ENCODE measurements at regions not wholly inside any gene's neighbourhood (a gene's known extent, or its start where the extent isn't known, plus 50 kb on each side); places are given as distances from the start of the nearest gene placed in this dataset.

GRCh38 chr2:219758907-219759680, 131.7 kb downstream of the SLC4A3 start:
- CTCF ChIA-PET = no interaction called here
- POLR2A ChIA-PET = no interaction called here
- DNase-seq (ENCODE audit: extremely low spot score) = no peak
- TF ChIP-seq CTCF (IDR thresholded peaks at IDR 0.05; ENCODE audit: control extremely low read depth, extremely low read depth, low read depth, missing control alignments) = no peak

- TF ChIP-seq CTCF (IDR thresholded peaks at IDR 0.05; ENCODE audit: control extremely low read depth, extremely low read depth, low read depth, missing control alignments) = no peak
- ChIA-PET POLR2A (no interaction called here), CTCF (no interaction called here)
- no peak for DNase-seq (ENCODE audit: extremely low spot score)
These were observed 132.4 kb downstream of the SLC4A3 start for GRCh38 chr2:219759801-219760200.

- no peak for DNase-seq (ENCODE audit: extremely low spot score)
- ChIA-PET POLR2A (no interaction called here), CTCF (no interaction called here)
- no peak for TF ChIP-seq CTCF (IDR thresholded peaks at IDR 0.05; ENCODE audit: control extremely low read depth, extremely low read depth, low read depth, missing control alignments)
These were observed 137.9 kb downstream of the SLC4A3 start for GRCh38 chr2:219765231-219765911.

GRCh38 chr2:219766658-219767057, 139.2 kb downstream of the SLC4A3 start:
- DNase-seq (ENCODE audit: extremely low spot score) = no peak
- CTCF ChIA-PET = no interaction called here
- TF ChIP-seq CTCF (IDR thresholded peaks at IDR 0.05; ENCODE audit: control extremely low read depth, extremely low read depth, low read depth, missing control alignments) = no peak
- POLR2A ChIA-PET = no interaction called here

GRCh38 chr2:219769090-219769910, 141.9 kb downstream of the SLC4A3 start:
- no peak for TF ChIP-seq CTCF (IDR thresholded peaks at IDR 0.05; ENCODE audit: control extremely low read depth, extremely low read depth, low read depth, missing control alignments)
- POLR2A ChIA-PET = no interaction called here
- DNase-seq (ENCODE audit: extremely low spot score) = no peak
- CTCF ChIA-PET = interaction anchor here (1.4 kb wide), 2 partner anchors 26 to 40 kb away, joined by 3 to 4 read pairs; no protein-coding TSS in a partner anchor

- POLR2A ChIA-PET = no interaction called here
- DNase-seq (ENCODE audit: extremely low spot score) = no peak
These were observed 144.7 kb downstream of the SLC4A3 start for GRCh38 chr2:219772103-219772635.

More at GRCh38 chr2:219772103-219772635, 144.7 kb downstream of the SLC4A3 start:
- TF ChIP-seq CTCF (IDR thresholded peaks at IDR 0.05; ENCODE audit: control extremely low read depth, extremely low read depth, low read depth, missing control alignments) = no peak
- CTCF ChIA-PET = no interaction called here

All from GM10248 (cell line).